Forelimb muscle (tissue), 1 donor: ENCODE measurements at regions not wholly inside any gene's neighbourhood (a gene's known extent, or its start where the extent isn't known, plus 50 kb on each side); places are given as distances from the start of the nearest gene placed in this dataset.
A peak's percentile ranks its signal among the peaks of the same experiment; 100 is the strongest.

ENCODE experiments used
- DNase-seq: peaks from one replicate; pipeline ENCODE4 v3.0.0-alpha.2; 2013; ENCODE audit warnings: low read depth

DNA sequence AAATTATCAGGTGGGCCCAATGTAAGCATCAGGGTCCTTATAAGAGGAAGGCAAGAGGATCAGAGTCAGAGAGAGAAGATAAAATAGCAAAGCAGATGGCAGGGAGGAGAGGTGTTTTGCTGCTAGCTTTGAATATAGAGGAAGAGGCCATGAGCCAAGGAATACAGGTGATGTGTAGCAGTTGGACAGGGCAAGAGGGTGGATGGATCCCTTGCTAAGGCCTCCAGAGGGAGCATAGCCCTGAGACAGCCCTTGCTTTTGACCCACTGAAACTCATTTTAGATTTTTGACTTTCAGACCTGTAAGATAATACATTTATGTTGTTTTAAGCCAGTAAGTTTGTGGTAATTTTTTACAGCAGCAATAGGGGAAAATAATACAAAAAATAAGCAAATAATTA is 116.6 kb upstream of the PARD3B start:
- no peak for DNase-seq

DNA sequence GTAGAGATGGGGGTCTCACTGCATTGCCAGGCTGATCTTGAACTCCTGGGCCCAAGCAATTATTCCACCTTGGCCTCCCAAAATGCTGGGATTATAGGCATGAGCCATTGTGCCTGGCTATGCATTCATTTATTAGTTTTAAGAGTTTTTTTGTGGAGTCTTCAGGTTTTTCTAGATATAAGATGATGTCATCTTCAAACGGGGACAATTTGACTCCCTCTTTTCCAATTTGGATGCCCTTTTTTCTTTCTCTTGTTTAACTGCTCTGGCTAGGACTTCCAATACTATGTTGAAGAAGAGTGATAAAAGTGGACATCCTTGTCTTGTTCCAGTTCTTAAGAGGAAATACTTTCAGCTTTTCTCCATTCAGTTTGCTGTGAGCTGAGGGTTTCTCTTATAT is 113.7 kb upstream of the PARD3B start:
- DNase-seq, result no peak

DNA sequence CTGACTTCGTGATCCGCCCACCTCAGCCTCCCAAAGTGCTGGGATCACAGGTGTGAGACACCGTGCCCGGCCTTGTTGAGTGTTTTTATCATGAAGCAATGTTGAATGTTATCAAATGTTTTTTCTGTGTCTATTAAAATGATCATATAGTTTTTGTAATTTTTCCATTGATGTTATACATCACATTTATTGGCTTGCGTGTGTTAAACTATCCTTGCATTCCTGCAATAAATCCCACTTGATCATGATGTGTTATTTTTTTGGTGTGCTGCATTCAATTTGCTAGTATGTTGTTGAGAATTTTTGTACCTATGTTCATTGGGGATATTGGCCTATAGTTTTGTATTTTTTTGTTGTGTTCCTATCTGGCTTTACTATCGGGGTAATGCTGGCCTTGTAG is 113.1 kb upstream of the PARD3B start:
- DNase-seq, result no peak

GRCh38 chr2:204434660-204435462 is 110.4 kb upstream of the PARD3B start:
- no peak for DNase-seq

GRCh38 chr2:204436230-204436629 is 109.0 kb upstream of the PARD3B start:
- DNase-seq, result no peak

GRCh38 chr2:204437408-204437807 is 107.9 kb upstream of the PARD3B start:
- no peak for DNase-seq

- no peak for DNase-seq
These were observed 107.2 kb upstream of the PARD3B start for GRCh38 chr2:204437815-204438756.

GRCh38 chr2:204441316-204441715 is 104.0 kb upstream of the PARD3B start:
- no peak for DNase-seq

- DNase-seq, result no peak
These were observed 100.1 kb upstream of the PARD3B start for GRCh38 chr2:204445149-204445548.

DNA sequence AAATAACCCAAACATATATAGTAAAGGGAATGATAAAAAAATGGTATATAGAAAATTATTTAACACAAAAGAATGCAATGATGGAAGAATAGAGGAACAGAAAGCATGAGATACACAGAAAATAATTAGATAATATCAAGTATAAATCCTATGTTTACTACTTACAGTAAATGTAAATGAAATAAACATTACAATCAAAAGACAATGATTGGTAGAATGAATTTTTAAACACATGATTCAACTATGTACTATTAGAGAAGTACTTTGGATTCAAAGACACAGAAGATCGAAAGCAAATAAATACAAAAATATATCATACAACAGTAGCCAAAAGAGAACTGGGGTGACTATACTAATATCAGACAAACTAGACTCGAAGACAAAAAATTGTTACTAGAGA is 97.6 kb upstream of the PARD3B start:
- DNase-seq, result no peak

- DNase-seq, result no peak
These were observed 95.3 kb upstream of the PARD3B start for GRCh38 chr2:204449977-204450376.

- no peak for DNase-seq
These were observed 93.5 kb upstream of the PARD3B start for GRCh38 chr2:204451766-204452165.

- DNase-seq, result peak; percentile 38
These were observed 92.7 kb upstream of the PARD3B start for GRCh38 chr2:204452464-204453023.

- no peak for DNase-seq
These were observed 91.5 kb upstream of the PARD3B start for GRCh38 chr2:204453730-204454167.

DNA sequence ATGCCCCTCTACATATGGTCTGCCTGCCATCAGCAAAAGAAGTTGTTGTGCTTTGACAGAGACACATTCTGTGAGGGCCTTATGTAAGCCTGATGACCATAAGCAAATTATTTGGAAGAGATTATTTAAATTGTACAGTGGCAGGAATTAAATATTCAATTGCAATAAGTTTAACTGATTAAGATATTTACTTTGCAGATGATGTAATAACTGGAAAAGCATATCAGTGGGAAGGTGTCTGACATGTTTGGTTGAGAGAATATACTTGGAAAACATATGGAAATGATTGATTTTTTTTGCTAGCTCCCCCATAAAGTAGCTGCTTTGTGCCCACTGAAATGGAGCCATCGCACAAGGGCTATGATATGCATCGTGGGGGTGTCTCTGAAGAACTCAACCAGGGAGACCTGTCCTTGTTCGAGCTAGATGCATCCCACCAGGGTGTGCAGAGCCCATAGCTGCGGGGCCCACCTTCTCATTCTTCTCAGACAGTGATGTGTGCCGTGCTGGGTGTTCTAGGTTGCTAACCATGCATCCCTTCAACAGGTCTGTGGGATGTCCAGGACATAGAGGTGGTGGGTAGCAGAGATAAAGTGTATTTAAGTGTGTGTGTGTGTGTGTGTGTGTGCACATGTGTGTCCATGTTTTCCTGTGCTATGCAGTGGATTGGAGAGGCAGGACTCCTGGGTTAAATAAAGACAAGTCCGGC is 90.4 kb upstream of the PARD3B start:
- DNase-seq, result no peak

DNA sequence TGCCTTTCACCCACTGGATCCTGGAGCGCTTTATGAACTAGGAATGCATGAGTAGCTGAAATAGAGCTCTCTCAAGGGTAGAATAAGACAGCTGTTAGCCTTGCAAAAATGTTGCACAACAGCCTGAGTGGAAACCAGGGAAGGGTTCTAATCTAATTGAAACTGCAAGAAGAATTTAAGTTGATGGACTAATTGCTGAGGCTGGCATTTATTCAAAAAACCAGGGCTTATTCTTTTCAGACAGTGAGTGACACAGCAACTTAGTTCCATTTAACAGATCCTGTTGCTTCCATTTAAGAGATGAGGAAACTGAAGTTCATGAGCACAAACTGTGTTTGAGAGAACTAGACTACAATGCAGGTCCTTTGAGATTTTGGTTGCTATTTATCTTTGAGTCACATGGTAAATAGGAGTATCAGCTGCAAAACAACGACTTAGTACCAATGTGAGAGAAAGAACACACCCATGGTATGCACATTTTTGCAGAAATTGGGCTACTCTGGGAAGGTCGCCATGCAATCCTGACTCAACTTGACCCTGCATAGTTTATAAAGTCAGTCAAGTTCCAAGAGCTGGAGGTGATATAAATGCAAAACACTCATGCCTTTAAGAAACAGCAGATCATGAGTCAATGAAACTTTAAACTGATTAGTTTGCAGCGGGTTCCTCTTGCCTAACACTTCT is 76.4 kb upstream of the PARD3B start:
- DNase-seq, result no peak

DNA sequence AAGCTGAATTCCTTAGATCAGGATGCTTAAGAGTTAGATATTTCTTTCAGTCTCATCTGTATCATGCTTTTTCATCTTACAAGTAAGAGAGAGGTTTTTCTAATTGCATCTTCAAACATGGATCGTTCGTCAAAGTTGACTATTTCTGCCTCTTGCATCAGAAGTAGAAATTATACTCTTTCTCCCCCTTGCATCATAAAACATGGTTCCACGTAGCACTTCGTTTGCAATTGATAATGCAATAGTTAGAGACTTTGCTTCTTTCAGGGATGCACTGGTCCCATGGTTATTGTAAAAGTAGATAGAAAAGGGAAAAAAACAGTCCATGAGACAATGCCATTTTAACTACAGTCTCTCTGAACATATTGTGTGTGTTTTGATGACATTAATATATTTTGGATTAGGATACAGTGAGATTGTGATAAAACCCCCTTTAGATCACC is 75.1 kb upstream of the PARD3B start:
- DNase-seq, result no peak

GRCh38 chr2:204470621-204471196 is 74.6 kb upstream of the PARD3B start:
- no peak for DNase-seq

DNA sequence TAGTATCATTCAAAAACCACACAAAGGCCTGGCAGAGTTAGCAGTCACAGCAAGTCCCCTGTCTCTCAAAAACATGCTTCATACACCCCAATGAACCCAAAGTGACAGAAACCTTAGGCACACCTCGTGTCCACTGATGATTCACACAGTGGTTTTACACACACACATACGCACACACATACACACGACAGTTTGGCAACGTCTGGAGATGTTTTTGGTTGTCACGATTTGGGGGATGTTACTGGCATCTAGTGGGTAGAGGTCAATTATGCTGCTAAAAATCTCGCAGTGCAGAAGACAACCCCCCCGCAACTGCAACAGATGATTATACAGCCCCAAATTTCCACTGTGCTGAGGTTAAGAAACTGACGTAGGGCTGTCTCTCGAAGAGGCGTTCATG is 72.9 kb upstream of the PARD3B start:
- DNase-seq, result no peak

DNA sequence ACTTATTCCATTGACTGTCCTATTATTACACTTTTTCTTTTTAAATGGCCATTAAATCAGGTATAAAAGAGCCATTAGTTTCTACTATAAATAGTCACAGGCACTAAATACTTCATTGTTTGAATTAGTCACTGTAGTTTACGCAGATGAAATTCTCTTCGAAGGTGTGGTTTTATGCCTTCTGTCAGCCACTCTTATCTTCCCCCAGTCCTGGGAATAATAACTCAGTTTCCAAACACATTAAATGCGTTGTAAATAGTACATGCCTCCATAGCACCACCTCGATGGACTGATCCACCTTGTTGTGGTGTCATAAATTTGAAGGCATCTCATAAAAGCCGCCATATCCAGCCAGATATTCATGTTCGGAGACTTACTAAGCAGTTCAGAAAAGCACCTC is 72.1 kb upstream of the PARD3B start:
- no peak for DNase-seq

DNA sequence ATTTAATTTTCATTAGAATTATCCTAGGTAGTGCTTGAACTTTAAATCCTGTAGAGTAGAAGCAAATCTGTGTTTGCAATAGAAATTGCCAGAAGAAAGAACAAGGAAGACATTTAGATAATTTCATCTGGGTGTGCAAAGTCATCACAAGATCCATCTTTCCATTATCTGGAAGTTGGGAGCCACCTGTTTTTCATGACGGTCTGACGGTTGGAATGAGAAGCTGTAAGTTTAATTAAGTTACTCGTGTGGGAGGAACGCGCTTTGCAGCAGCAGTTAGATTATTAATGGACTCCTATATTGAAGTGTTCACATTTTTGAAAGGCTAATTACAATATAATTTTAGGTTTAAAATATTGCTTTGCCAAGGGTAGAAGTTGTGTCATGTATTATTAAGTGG is 69.9 kb upstream of the PARD3B start:
- no peak for DNase-seq
